Omental fat pad (tissue), 3 donors: ENCODE measurements at regions not wholly inside any gene's neighbourhood (a gene's known extent, or its start where the extent isn't known, plus 50 kb on each side); places are given as distances from the start of the nearest gene placed in this dataset.

Experiments
- ATAC-seq: fragments of 150-250 bp; one replicate; pipeline ENCODE4 v1.9.1; 2016; ENCODE audit warnings: mild to moderate bottlenecking, moderate library complexity; ENCODE audit not compliant: low FRiP score
- DNase-seq: peaks from one replicate; pipeline ENCODE4 v3.0.0-alpha.2; 2019; ENCODE audit warnings: low spot score
- CTCF ChIP-seq, 3 donors: fragments of 450-650 bp; IDR thresholded peaks; one replicate each; pipeline ENCODE4 v1.5.1; 2016 to 2017; ENCODE audit warnings: antibody characterized with exemption in 3 of 3, mild to moderate bottlenecking in 3 of 3, moderate library complexity in 2 of 3

GRCh38 chr2:223465793-223466192 lies 136.4 kb downstream of the SCG2 start:
- peak; percentile 92 for ATAC-seq
- peak; percentile 76 for DNase-seq
- no peak for TF ChIP-seq CTCF (IDR thresholded peaks at IDR 0.05)

GRCh38 chr2:223467196-223467595 lies 135.0 kb downstream of the SCG2 start:
- ATAC-seq: no peak
- no peak for DNase-seq
- TF ChIP-seq CTCF (IDR thresholded peaks at IDR 0.05): no peak

- no peak for TF ChIP-seq CTCF (IDR thresholded peaks at IDR 0.05)
- DNase-seq: no peak
- no peak for ATAC-seq
These were observed 132.7 kb downstream of the SCG2 start for GRCh38 chr2:223469270-223470046.

- DNase-seq: no peak
- TF ChIP-seq CTCF (IDR thresholded peaks at IDR 0.05): no peak
- no peak for ATAC-seq
These were observed 131.6 kb downstream of the SCG2 start for GRCh38 chr2:223470602-223471001.

GRCh38 chr2:223472771-223473170 lies 129.4 kb downstream of the SCG2 start:
- DNase-seq: no peak
- no peak for TF ChIP-seq CTCF (IDR thresholded peaks at IDR 0.05)
- no peak for ATAC-seq

GRCh38 chr2:223474893-223475292 lies 127.3 kb downstream of the SCG2 start:
- no peak for ATAC-seq
- no peak for DNase-seq
- no peak for TF ChIP-seq CTCF (IDR thresholded peaks at IDR 0.05)

- ATAC-seq (no peak), DNase-seq (no peak)
- no peak for TF ChIP-seq CTCF (IDR thresholded peaks at IDR 0.05)
These were observed 126.3 kb downstream of the SCG2 start for GRCh38 chr2:223475901-223476300.
